ENCODE measurements at regions not wholly inside any gene's neighbourhood (a gene's known extent, or its start where the extent isn't known, plus 50 kb on each side); places are given as distances from the start of the nearest gene placed in this dataset.

DNA sequence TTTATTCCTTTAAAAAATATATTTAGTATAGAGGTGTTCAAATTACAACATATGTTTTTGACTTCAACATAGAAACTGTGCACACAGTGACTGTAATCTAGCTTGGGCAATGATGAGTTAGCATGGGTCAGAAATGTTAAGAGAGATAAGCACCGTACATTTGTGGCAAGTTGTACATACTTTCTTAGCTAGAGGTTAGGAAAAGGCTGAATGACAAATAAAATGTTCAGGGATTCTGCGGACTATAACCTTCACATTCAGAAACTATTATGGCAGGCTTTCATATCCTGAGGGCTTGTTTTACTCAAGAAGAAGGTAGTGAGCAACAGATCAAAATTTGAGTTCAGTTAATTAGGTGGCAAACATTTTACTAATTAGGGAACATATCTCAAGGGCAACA, 379.7 kb upstream of the EPHA6 start:
- DNase-seq (ENCODE audit: extremely low read depth in 1 of 4, low spot score in 3 of 4), result no peak

More for the DNA sequence above, 379.7 kb upstream of the EPHA6 start:
- WGBS (ENCODE audit: insufficient coverage, low coverage, missing lambda C conversion rate), result 0% methylated on average over 2 of the region's 2 CpGs
- no peaks in the 10 kb centered on the region for H4K20me1 ChIP-seq (replicated peaks; ENCODE audit: control insufficient read depth, insufficient read depth, low read length)
- H3K9me3 ChIP-seq (replicated peaks; ENCODE audit: control insufficient read depth, insufficient read depth, low read depth, low read length), result no peaks in the 10 kb centered on the region
- H3K36me3 ChIP-seq (ENCODE audit: control insufficient read depth, insufficient read depth, low read length), result no peaks in the 10 kb centered on the region
- no peaks in the 10 kb centered on the region for H3K9me1 ChIP-seq (ENCODE audit: control insufficient read depth, insufficient read depth, low read length)
- H3K4me2 ChIP-seq (ENCODE audit: insufficient read depth, low read length), result no peak overlapping the region
- intact Hi-C loops (cut with micrococcal nuclease), result no loop called here
- no peaks in the 10 kb centered on the region for H3K79me2 ChIP-seq (ENCODE audit: control insufficient read depth, insufficient read depth, low read length)
- CTCF ChIA-PET (ENCODE audit: low intra/inter-chr PET ratio), result no interaction called here
- no TSS peak for BruUV-seq (replicated peaks)
- H3K4me1 ChIP-seq (replicated peaks in 1 of 2; ENCODE audit: control insufficient read depth in 2 of 2, insufficient read depth in 2 of 2, low read length in 2 of 2), result no peaks in the 10 kb centered on the region
- no peak overlapping the region for H3K27ac ChIP-seq (ENCODE audit: extremely low read depth, low read depth, low read length)
- POLR2A ChIA-PET, result no interaction called here
- no peak overlapping the region for H2AFZ ChIP-seq (ENCODE audit: low read depth, low read length)
- in situ Hi-C loops (cut with MboI), result no loop called here
- no peaks in the 10 kb centered on the region for H3K27me3 ChIP-seq (ENCODE audit: control insufficient read depth in 2 of 2, insufficient read depth in 2 of 2, low read length in 2 of 2)
- ATAC-seq, result no peak
- no peak for FAIRE-seq
- TF ChIP-seq, protein P1, sequence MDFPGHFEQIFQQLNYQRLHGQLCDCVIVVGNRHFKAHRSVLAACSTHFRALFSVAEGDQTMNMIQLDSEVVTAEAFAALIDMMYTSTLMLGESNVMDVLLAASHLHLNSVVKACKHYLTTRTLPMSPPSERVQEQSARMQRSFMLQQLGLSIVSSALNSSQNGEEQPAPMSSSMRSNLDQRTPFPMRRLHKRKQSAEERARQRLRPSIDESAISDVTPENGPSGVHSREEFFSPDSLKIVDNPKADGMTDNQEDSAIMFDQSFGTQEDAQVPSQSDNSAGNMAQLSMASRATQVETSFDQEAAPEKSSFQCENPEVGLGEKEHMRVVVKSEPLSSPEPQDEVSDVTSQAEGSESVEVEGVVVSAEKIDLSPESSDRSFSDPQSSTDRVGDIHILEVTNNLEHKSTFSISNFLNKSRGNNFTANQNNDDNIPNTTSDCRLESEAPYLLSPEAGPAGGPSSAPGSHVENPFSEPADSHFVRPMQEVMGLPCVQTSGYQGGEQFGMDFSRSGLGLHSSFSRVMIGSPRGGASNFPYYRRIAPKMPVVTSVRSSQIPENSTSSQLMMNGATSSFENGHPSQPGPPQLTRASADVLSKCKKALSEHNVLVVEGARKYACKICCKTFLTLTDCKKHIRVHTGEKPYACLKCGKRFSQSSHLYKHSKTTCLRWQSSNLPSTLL (IDR thresholded peaks at IDR 0.05), result no peak
- TF ChIP-seq, protein P2, sequence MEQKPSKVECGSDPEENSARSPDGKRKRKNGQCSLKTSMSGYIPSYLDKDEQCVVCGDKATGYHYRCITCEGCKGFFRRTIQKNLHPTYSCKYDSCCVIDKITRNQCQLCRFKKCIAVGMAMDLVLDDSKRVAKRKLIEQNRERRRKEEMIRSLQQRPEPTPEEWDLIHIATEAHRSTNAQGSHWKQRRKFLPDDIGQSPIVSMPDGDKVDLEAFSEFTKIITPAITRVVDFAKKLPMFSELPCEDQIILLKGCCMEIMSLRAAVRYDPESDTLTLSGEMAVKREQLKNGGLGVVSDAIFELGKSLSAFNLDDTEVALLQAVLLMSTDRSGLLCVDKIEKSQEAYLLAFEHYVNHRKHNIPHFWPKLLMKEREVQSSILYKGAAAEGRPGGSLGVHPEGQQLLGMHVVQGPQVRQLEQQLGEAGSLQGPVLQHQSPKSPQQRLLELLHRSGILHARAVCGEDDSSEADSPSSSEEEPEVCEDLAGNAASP (IDR thresholded peaks at IDR 0.05), result no peak
- TF ChIP-seq HMG20B (CRISPR knock-in tag; IDR thresholded peaks at IDR 0.05), result no peak
- H3K4me3 ChIP-seq, result no peak overlapping the region
- H3K9ac ChIP-seq (ENCODE audit: insufficient read depth in 1 of 2, low read depth in 2 of 2, low read length in 2 of 2), result no peak overlapping the region

Data from K562 (cell line).